H1 (cell line): ENCODE measurements at regions not wholly inside any gene's neighbourhood (a gene's known extent, or its start where the extent isn't known, plus 50 kb on each side); places are given as distances from the start of the nearest gene placed in this dataset.

Experiments used
- BCL11A ChIP-seq, 2 experiments: IDR thresholded peaks; one replicate each; pipeline ENCODE4 v1.6.1; 2011; ENCODE audit warnings: low read depth in 2 of 2, low read length in 2 of 2, mild to moderate bottlenecking in 2 of 2
- BRCA1 ChIP-seq: IDR thresholded peaks from 2 replicates; pipeline ENCODE4 v1.6.1; 2012; ENCODE audit warnings: low read depth, low read length, improper control_type of control experiment
- CHD1 ChIP-seq: IDR thresholded peaks from 2 replicates; pipeline ENCODE4 v1.6.1; 2012; ENCODE audit warnings: low read depth, low read length, improper control_type of control experiment
- CHD7 ChIP-seq: fragments of 300-600 bp; sonication (generic); IDR thresholded peaks from 2 replicates; pipeline ENCODE4 v1.7.1; 2012; ENCODE audit warnings: low read length, moderate library complexity, mild to moderate bottlenecking, inconsistent platforms; ENCODE audit not compliant: insufficient replicate concordance
- CREB1 ChIP-seq: IDR thresholded peaks from 2 replicates; pipeline ENCODE4 v1.6.1; 2012; ENCODE audit warnings: inconsistent platforms
- NANOG ChIP-seq: IDR thresholded peaks from 2 replicates; pipeline ENCODE4 v1.6.1; 2011; ENCODE audit warnings: low read length, low read depth, mild to moderate bottlenecking, inconsistent platforms; ENCODE audit not compliant: insufficient read depth, poor library complexity, severe bottlenecking
- POLR2A ChIP-seq, 2 experiments: IDR thresholded peaks; 1 replicate in 1 of 2; 2 replicates in 1 of 2; pipeline ENCODE4 v1.6.1; 2011; ENCODE audit warnings: low read depth in 2 of 2, low read length in 2 of 2, mild to moderate bottlenecking in 2 of 2; ENCODE audit errors: control extremely low read depth in 1 of 2
- RBBP5 ChIP-seq: IDR thresholded peaks from 2 replicates; pipeline ENCODE4 v1.7.1; 2012; ENCODE audit warnings: low read depth, mild to moderate bottlenecking, inconsistent platforms, low read length, moderate library complexity, borderline replicate concordance

GRCh38 chr16:59535298-59535697, 801.2 kb upstream of the GOT2 start (continued):
- no peak for TF ChIP-seq CHD7
- no peak for TF ChIP-seq CREB1
- TF ChIP-seq RBBP5: no peak
- TF ChIP-seq NANOG: no peak
- TF ChIP-seq CHD1: no peak
- no peak for TF ChIP-seq POLR2A (IDR thresholded peaks at IDR 0.05; ENCODE audit: control extremely low read depth in 1 of 2, low read depth in 2 of 2, low read length in 2 of 2)
- no peak for TF ChIP-seq BRCA1
- TF ChIP-seq BCL11A (IDR thresholded peaks at IDR 0.05; ENCODE audit: low read depth in 2 of 2, low read length in 2 of 2): no peak
